Endodermal cell (in vitro differentiated cells): ENCODE measurements at regions not wholly inside any gene's neighbourhood (a gene's known extent, or its start where the extent isn't known, plus 50 kb on each side); places are given as distances from the start of the nearest gene placed in this dataset.

Source experiments
- DNase-seq: peaks from one replicate; pipeline ENCODE4 v3.0.0-alpha.2; 2017
- H3K27ac ChIP-seq: 2 replicates; pipeline ENCODE4 v1.5.1; 2013; ENCODE audit warnings: mild to moderate bottlenecking, low read depth, low read length, moderate library complexity
- H3K27me3 ChIP-seq: 2 replicates; pipeline ENCODE4 v1.6.1; 2013; ENCODE audit warnings: mild to moderate bottlenecking, low read length, moderate library complexity; ENCODE audit not compliant: insufficient read depth, control insufficient read depth, poor library complexity, severe bottlenecking
- H3K36me3 ChIP-seq: 2 replicates; pipeline ENCODE4 v1.7.0; 2013; ENCODE audit warnings: mild to moderate bottlenecking, low read length, moderate library complexity; ENCODE audit not compliant: control insufficient read depth, insufficient read depth
- H3K4me1 ChIP-seq: one replicate; pipeline ENCODE4 v1.7.0; 2013; ENCODE audit warnings: low read length; ENCODE audit not compliant: control insufficient read depth, insufficient read depth
- H3K4me3 ChIP-seq: 2 replicates; pipeline ENCODE4 v1.5.1; 2013; ENCODE audit warnings: mild to moderate bottlenecking, low read length, moderate library complexity
- H3K9ac ChIP-seq: 2 replicates; pipeline ENCODE4 v1.6.1; 2013; ENCODE audit warnings: mild to moderate bottlenecking, low read length, moderate library complexity; ENCODE audit not compliant: poor library complexity, severe bottlenecking; ENCODE audit errors: extremely low read depth
- H3K9me3 ChIP-seq: 2 replicates; pipeline ENCODE4 v1.6.1; 2013; ENCODE audit warnings: mild to moderate bottlenecking, low read length, moderate library complexity; ENCODE audit not compliant: control insufficient read depth
- H3K27ac Mint-ChIP-seq: 2 replicates; pipeline ENCODE4 v1.8.0; 2020; ENCODE audit warnings: mixed read lengths
- H3K27me3 Mint-ChIP-seq: 2 replicates; pipeline ENCODE4 v1.8.0; 2021; ENCODE audit warnings: mild to moderate bottlenecking, mixed read lengths; ENCODE audit not compliant: insufficient read depth
- H3K36me3 Mint-ChIP-seq: 2 replicates; pipeline ENCODE4 v1.8.0; 2020; ENCODE audit warnings: low read depth, mixed read lengths
- H3K4me1 Mint-ChIP-seq: 2 replicates; pipeline ENCODE4 v1.8.0; 2020; ENCODE audit warnings: mixed read lengths
- H3K4me3 Mint-ChIP-seq: 2 replicates; pipeline ENCODE4 v1.8.0; 2020; ENCODE audit warnings: mild to moderate bottlenecking, moderate library complexity, mixed read lengths
- H3K9me3 Mint-ChIP-seq: 2 replicates; pipeline ENCODE4 v1.8.0; 2020; ENCODE audit warnings: mild to moderate bottlenecking, mixed read lengths
- WGBS, 2 experiments: methylation state at CpG; one replicate each; pipeline versions ENCODE4 v1.1.5 to v1.1.7; 2013; ENCODE audit warnings: missing lambda C conversion rate in 2 of 2, mixed read lengths in 1 of 2; ENCODE audit not compliant: insufficient coverage in 1 of 2, insufficient read length in 1 of 2; 5-methylcytosine and 5-hydroxymethylcytosine counted together
- TF ChIP-seq, protein P1 (sequence below): fragments of 200-600 bp; sonication (generic); conservative IDR thresholded peaks from 2 replicates; pipeline ENCODE4 v1.5.0; 2021; ENCODE audit warnings: antibody characterized with exemption, mild to moderate bottlenecking

GRCh38 chr2:150357770-150358467, 129.5 kb downstream of the RND3 start:
- Mint-ChIP-seq H3K4me1 (peaks cover 18% of the 10 kb centered on the region), H3K9me3 (peaks cover 1% of the 10 kb centered on the region)
- 100% methylated on average over 1 of the region's 2 CpGs; no CpG with 5 or more reads in 1 of the 2 experiments for whole genome bisulfite sequencing, 2 experiments

GRCh38 chr2:150355440-150355839, 132.0 kb downstream of the RND3 start:
- H3K4me1 Mint-ChIP-seq, result peaks cover 21% of the 10 kb centered on the region
- Histone ChIP-seq H3K9ac (no peak overlapping the region), H3K4me1 (no peaks in the 10 kb centered on the region), H3K4me3 (no peak overlapping the region), H3K36me3 (no peaks in the 10 kb centered on the region), H3K9me3 (no peaks in the 10 kb centered on the region), H3K27ac (no peak overlapping the region), H3K27me3 (no peaks in the 10 kb centered on the region)
- no peaks in the 10 kb centered on the region for H3K27me3 Mint-ChIP-seq
- no peak for DNase-seq
- TF ChIP-seq, protein P1, sequence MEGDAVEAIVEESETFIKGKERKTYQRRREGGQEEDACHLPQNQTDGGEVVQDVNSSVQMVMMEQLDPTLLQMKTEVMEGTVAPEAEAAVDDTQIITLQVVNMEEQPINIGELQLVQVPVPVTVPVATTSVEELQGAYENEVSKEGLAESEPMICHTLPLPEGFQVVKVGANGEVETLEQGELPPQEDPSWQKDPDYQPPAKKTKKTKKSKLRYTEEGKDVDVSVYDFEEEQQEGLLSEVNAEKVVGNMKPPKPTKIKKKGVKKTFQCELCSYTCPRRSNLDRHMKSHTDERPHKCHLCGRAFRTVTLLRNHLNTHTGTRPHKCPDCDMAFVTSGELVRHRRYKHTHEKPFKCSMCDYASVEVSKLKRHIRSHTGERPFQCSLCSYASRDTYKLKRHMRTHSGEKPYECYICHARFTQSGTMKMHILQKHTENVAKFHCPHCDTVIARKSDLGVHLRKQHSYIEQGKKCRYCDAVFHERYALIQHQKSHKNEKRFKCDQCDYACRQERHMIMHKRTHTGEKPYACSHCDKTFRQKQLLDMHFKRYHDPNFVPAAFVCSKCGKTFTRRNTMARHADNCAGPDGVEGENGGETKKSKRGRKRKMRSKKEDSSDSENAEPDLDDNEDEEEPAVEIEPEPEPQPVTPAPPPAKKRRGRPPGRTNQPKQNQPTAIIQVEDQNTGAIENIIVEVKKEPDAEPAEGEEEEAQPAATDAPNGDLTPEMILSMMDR, result no peak
- no peaks in the 10 kb centered on the region for H3K36me3 Mint-ChIP-seq
- H3K9me3 Mint-ChIP-seq, result peaks cover 1% of the 10 kb centered on the region
- H3K4me3 Mint-ChIP-seq, result no peak overlapping the region
- peak overlapping the region; percentile 70 for H3K27ac Mint-ChIP-seq
- WGBS, 2 experiments, result 53% methylated on average over 2 of the region's 2 CpGs; no CpG with 5 or more reads in 1 of the 2 experiments

More at GRCh38 chr2:150357770-150358467, 129.5 kb downstream of the RND3 start:
- H3K4me3 ChIP-seq, result no peak overlapping the region
- H3K4me3 Mint-ChIP-seq, result no peak overlapping the region
- no peaks in the 10 kb centered on the region for H3K9me3 ChIP-seq
- DNase-seq, result no peak
- H3K9ac ChIP-seq, result no peak overlapping the region
- TF ChIP-seq, protein P1, result no peak
- H3K27me3 Mint-ChIP-seq, result no peaks in the 10 kb centered on the region
- no peaks in the 10 kb centered on the region for H3K36me3 ChIP-seq
- no peaks in the 10 kb centered on the region for H3K4me1 ChIP-seq
- no peaks in the 10 kb centered on the region for H3K27me3 ChIP-seq
- H3K27ac Mint-ChIP-seq, result no peak overlapping the region
- no peaks in the 10 kb centered on the region for H3K36me3 Mint-ChIP-seq
- no peak overlapping the region for H3K27ac ChIP-seq

GRCh38 chr2:150353376-150353775, 134.1 kb downstream of the RND3 start:
- H3K36me3 Mint-ChIP-seq, result no peaks in the 10 kb centered on the region
- H3K9me3 Mint-ChIP-seq, result peaks cover 1% of the 10 kb centered on the region
- no peaks in the 10 kb centered on the region for H3K27me3 Mint-ChIP-seq
- no peak overlapping the region for H3K27ac ChIP-seq
- no peaks in the 10 kb centered on the region for H3K4me1 ChIP-seq
- 88% methylated on average over 1 of the region's 2 CpGs; no CpG with 5 or more reads in 1 of the 2 experiments for WGBS, 2 experiments
- TF ChIP-seq, protein P1, result no peak
- H3K36me3 ChIP-seq, result no peaks in the 10 kb centered on the region
- no peak for DNase-seq
- H3K27ac Mint-ChIP-seq, result no peak overlapping the region
- H3K9ac ChIP-seq, result no peak overlapping the region
- no peaks in the 10 kb centered on the region for H3K9me3 ChIP-seq
- peaks cover 25% of the 10 kb centered on the region for H3K4me1 Mint-ChIP-seq
- H3K4me3 ChIP-seq, result no peak overlapping the region
- H3K27me3 ChIP-seq, result no peaks in the 10 kb centered on the region
- no peak overlapping the region for H3K4me3 Mint-ChIP-seq
